ENCODE measurements at regions not wholly inside any gene's neighbourhood (a gene's known extent, or its start where the extent isn't known, plus 50 kb on each side); places are given as distances from the start of the nearest gene placed in this dataset.

DNA sequence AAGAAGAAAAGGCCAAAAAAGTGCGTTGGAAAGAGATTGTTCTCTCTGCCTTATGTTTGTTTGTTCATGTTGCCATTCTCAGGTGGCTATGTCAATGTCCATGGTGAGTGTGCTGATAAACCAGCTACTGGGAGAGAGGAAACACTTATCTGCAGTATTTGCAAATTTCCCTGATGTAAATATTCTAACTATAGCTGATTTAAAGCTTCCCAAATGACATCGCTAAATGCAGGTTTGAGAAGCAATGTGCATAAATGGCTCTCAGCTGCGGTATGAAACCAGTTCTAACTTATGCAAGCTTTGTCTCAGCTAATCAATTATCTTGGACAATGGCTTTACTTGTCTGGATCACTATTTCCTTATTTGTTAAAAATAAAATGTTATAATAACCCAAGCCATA lies 312.5 kb upstream of the ANO3 start:
- Histone ChIP-seq H3K9me3 (no peaks in the 10 kb centered on the region), H3K27me3 (no peaks in the 10 kb centered on the region), H3K36me3 (no peaks in the 10 kb centered on the region), H3K4me3 (no peak overlapping the region), H3K27ac (no peak overlapping the region), H3K4me1 (peaks cover 0 to 16% (median 10%) of the 10 kb centered on the region in 4 donors)
- WGBS, 2 donors: 79 to 86% methylated on average over 3 of the region's 3 CpGs
- TF ChIP-seq, protein P1, sequence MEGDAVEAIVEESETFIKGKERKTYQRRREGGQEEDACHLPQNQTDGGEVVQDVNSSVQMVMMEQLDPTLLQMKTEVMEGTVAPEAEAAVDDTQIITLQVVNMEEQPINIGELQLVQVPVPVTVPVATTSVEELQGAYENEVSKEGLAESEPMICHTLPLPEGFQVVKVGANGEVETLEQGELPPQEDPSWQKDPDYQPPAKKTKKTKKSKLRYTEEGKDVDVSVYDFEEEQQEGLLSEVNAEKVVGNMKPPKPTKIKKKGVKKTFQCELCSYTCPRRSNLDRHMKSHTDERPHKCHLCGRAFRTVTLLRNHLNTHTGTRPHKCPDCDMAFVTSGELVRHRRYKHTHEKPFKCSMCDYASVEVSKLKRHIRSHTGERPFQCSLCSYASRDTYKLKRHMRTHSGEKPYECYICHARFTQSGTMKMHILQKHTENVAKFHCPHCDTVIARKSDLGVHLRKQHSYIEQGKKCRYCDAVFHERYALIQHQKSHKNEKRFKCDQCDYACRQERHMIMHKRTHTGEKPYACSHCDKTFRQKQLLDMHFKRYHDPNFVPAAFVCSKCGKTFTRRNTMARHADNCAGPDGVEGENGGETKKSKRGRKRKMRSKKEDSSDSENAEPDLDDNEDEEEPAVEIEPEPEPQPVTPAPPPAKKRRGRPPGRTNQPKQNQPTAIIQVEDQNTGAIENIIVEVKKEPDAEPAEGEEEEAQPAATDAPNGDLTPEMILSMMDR (IDR thresholded peaks at IDR 0.05): no peak
- TF ChIP-seq EP300 (IDR thresholded peaks at IDR 0.05): no peak
- no peak for TF ChIP-seq POLR2A (IDR thresholded peaks at IDR 0.05)
- no peak for TF ChIP-seq POLR2AphosphoS5 (IDR thresholded peaks at IDR 0.05)
- intact Hi-C loops (cut with DNase I): no loop called here
- no peak for DNase-seq

DNA sequence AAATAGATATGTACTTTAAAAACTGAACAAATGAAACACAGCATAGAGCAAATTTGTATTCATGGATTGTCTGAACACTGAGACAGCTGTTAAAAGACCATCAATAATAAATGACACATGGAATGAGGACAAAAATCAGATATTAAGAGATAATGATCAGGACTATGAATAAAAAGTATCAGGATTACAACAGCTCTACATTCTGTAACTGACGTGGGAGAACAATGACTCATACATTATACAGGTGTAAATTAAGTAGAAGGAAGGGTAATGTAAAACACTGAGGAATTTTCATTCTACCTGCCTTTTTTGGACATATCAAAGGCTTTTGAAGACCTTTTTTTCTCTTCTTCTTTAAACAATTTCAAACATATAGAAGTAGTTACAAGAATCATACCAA lies 310.9 kb upstream of the ANO3 start:
- WGBS, 2 donors: 42 to 74% methylated on average over 1 of the region's 1 CpG
- H3K36me3 ChIP-seq: no peaks in the 10 kb centered on the region
- TF ChIP-seq POLR2A (IDR thresholded peaks at IDR 0.05): no peak
- no peak for TF ChIP-seq POLR2AphosphoS5 (IDR thresholded peaks at IDR 0.05)
- TF ChIP-seq, protein P1 (IDR thresholded peaks at IDR 0.05): no peak
- no peak for TF ChIP-seq EP300 (IDR thresholded peaks at IDR 0.05)
- no peak for DNase-seq
- H3K4me3 ChIP-seq: no peak overlapping the region
- intact Hi-C loops (cut with DNase I): no loop called here
- H3K9me3 ChIP-seq: no peaks in the 10 kb centered on the region
- no peak overlapping the region for H3K27ac ChIP-seq
- H3K27me3 ChIP-seq: no peaks in the 10 kb centered on the region
- peaks cover 0 to 16% (median 10%) of the 10 kb centered on the region in 4 donors for H3K4me1 ChIP-seq

DNA sequence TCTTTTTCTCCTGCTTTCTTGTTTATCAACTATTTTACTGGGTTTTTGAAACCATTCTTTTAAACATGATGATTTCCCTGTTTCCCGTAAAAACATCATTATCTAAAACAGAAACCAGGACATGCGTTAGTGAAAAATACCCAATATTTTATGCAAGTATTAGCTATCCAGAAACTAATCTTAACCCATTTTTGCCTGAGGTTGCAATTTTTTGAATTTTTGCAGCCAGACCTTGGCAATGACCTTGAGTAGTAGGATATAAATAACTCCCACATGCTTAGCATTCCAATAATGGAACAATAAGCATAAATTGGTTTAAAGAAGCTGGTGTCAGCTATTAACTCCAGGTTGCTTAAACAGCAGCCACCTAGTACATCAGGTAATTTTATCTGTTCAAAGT lies 308.9 kb upstream of the ANO3 start:
- TF ChIP-seq EP300 (IDR thresholded peaks at IDR 0.05) (no peak), POLR2AphosphoS5 (IDR thresholded peaks at IDR 0.05) (no peak), POLR2A (IDR thresholded peaks at IDR 0.05) (no peak)
- TF ChIP-seq, protein P1 (IDR thresholded peaks at IDR 0.05): no peak

DNA sequence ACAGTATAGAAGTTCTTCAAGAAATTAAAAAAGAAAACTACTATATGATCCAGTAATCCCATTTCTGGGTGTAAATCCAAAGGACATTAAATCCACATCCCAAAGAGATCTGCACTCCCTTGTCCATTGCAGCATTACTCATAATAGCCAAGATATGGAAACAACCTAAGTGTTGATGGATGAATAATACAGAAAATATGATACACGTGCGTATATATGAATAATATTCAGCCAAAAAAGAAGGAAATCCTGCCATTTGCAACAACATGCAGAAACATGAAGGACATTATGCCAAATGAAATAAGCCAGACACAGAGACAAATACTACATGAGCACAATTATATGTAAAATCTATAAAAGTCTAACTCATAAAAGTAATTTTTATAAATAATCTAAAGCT lies 306.3 kb upstream of the ANO3 start:
- H3K9me3 ChIP-seq: no peaks in the 10 kb centered on the region
- 93 to 95% methylated on average over 2 of the region's 2 CpGs for WGBS, 2 donors
- H3K27ac ChIP-seq: no peak overlapping the region
- H3K4me3 ChIP-seq: no peak overlapping the region
- no peaks in the 10 kb centered on the region for H3K27me3 ChIP-seq
- H3K36me3 ChIP-seq: no peaks in the 10 kb centered on the region
- no peaks in the 10 kb centered on the region for H3K4me1 ChIP-seq
- DNase-seq: no peak
- no peak for TF ChIP-seq POLR2AphosphoS5 (IDR thresholded peaks at IDR 0.05)
- TF ChIP-seq, protein P1 (IDR thresholded peaks at IDR 0.05): no peak
- no peak for TF ChIP-seq EP300 (IDR thresholded peaks at IDR 0.05)
- no peak for TF ChIP-seq POLR2A (IDR thresholded peaks at IDR 0.05)
- intact Hi-C loops (cut with DNase I): no loop called here

More for the DNA sequence above, 308.9 kb upstream of the ANO3 start:
- Histone ChIP-seq H3K27ac (no peak overlapping the region), H3K4me3 (no peak overlapping the region), H3K4me1 (peaks cover 0 to 8% (median 5%) of the 10 kb centered on the region in 4 donors), H3K9me3 (no peaks in the 10 kb centered on the region), H3K27me3 (no peaks in the 10 kb centered on the region), H3K36me3 (no peaks in the 10 kb centered on the region)
- DNase-seq: no peak
- WGBS, 2 donors: 92 to 93% methylated on average over 2 of the region's 2 CpGs
- intact Hi-C loops (cut with DNase I): no loop called here

DNA sequence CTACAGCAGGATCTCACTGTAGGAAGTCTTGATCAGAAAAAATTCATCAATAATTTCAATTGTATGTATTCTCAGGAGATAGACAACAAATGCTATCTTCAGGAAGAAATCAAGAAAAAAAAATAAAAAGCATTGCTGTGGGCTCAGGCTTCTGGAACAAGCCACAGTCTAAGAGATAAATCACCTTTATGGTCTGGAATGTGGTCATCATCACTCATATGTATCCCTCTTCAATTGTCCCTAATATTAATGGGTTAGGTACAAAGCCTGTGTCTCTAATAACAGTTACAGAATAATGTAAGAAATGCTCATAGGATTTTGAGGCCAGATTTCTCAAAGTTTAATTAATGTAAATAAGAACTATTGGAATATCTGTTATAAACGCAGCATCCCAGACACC lies 305.9 kb upstream of the ANO3 start:
- no peaks in the 10 kb centered on the region for H3K9me3 ChIP-seq
- TF ChIP-seq, protein P1 (IDR thresholded peaks at IDR 0.05): no peak
- H3K4me1 ChIP-seq: no peaks in the 10 kb centered on the region
- H3K36me3 ChIP-seq: no peaks in the 10 kb centered on the region
- H3K27me3 ChIP-seq: no peaks in the 10 kb centered on the region
- no peak overlapping the region for H3K4me3 ChIP-seq
- intact Hi-C loops (cut with DNase I): no loop called here
- 81 to 86% methylated on average over 1 of the region's 1 CpG for WGBS, 2 donors
- H3K27ac ChIP-seq: no peak overlapping the region
- no peak for DNase-seq
